KG1 (cell line): ENCODE measurements at regions not wholly inside any gene's neighbourhood (a gene's known extent, or its start where the extent isn't known, plus 50 kb on each side); places are given as distances from the start of the nearest gene placed in this dataset.
"Not testable (repeated sequence)": the region's sequence is repeated elsewhere in the genome, so short reads cannot be mapped to it uniquely, and the experiment has no call there.

Experiments used
- DNase-seq: peaks from one replicate; lab custom pipeline; 2025; lab: John Stamatoyannopoulos, UW

DNA sequence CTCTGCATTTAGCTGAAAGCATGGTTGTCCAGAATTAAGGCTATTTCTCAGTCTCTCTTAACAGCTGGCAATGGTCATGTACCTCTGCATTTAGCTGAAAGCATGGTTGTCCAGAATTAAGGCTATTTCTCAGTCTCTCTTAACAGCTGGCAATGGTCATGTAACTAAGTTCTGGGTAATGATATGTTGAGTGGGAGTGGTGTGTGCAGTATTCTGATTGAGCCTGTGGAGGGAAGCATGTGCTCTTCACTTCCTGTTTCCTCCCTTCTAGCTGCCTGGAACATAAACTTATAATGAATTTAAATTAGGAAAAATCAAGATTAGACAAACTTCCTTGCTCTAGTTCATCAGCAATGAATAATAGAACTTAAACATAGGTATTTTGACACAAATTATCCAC is 168.5 kb downstream of the MBL2 start:
- DNase-seq = not testable (repeated sequence)

DNA sequence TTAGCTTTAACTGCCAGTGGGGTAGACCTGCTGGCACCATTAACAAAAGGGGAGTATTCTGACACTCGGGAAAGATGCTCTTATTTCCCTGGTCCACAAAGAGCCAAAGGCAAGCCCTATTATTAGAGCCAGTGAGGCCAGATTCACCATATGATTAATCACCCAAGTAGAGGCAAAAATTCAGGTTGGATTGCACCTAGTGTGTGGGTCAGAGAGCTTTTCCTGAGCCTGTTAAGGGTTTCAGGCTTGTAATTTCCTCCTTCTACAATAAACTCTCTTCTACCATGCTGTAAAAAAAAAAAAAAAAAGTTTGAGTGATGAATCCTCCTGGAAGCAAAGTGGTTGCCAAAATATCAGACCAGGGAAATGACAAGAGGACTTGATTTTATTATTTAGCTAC is 163.5 kb downstream of the MBL2 start:
- DNase-seq = no peak

GRCh38 chr10:52609626-52610240 is 162.9 kb downstream of the MBL2 start:
- DNase-seq = no peak

GRCh38 chr10:52615331-52615730 is 157.3 kb downstream of the MBL2 start:
- DNase-seq = no peak

GRCh38 chr10:52615756-52616394 is 156.7 kb downstream of the MBL2 start:
- no peak for DNase-seq

DNA sequence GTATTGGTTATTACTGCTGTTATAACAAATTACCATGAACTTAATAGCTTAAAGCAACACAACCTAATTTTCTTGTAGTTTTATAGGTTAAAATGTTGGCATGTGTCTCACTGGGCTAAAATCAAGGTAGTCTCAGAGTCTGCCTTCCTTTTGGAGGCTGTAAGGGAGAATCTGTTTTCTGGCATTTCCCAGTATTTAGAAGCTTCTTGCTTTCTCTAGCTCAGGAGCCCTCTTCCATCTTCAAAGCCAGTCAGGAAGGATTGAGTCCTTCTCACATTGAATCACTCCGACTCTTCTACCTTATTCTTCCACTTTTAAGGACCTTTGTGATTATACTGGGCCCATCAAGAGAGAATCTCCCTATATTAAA is 156.2 kb downstream of the MBL2 start:
- DNase-seq = no peak

GRCh38 chr10:52617346-52617745 is 155.2 kb downstream of the MBL2 start:
- no peak for DNase-seq

DNA sequence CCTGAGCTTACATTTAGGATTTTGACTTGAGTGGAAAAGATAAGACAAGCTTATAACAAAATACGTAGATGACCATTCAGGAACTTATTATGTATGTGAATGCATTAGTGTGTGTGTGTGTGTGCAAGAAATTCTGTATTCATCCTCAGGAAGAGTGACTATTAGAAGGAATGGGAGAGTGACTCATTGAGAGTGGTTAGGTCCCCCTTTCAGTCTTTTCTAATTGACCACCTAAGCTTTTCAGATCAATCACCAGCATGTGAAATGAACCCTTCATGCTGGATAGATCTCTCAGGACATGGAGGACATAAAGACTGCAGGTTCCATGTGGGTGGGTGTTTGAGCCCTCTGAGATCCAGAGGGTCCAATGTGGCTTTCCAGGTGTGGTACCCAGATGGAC is 153.5 kb downstream of the MBL2 start:
- no peak for DNase-seq

DNA sequence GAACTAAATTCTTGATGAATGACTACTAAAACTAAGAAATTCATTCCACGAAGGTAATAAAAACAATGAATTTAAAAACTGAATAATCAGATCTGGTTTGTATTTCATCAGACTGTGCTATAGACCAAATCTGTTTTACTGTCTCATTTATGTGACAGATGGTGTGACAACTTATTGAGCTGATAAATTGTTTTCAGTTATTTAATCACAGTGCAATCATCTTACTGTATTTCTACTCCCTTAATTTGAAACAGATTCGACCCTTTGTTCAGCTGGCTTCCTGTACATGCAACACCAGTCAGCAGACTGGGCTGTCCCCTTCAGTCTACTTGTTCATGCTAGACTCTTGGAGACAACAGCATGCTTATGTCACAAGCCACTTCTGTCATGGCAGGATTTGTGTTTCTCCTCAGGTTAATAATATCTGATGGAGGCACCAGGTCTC is 150.9 kb downstream of the MBL2 start:
- DNase-seq = no peak

- DNase-seq = no peak
Observed at GRCh38 chr10:52623761-52624160, 148.8 kb downstream of the MBL2 start.

- no peak for DNase-seq
Observed at GRCh38 chr10:52627279-52627678, 145.3 kb downstream of the MBL2 start.

DNA sequence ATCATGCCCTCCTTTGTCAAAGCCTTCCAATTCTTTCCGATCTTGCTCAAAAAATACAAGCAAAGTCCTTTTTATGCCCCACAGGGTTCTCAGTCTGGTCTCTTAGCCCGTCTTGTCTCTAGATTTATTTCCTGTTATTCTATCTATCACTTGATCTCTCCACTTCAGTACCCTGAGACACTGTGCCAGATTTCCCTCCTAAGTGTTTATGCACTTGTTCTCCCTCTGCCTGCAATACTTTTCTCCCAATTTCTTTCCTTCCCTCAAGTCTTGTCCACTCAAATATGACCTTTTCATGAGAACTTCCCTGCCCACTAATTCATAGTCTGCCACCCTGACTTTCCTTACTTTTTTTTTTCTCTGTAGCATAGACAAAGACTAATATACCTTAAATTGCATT is 141.4 kb downstream of the MBL2 start:
- DNase-seq = no peak

DNA sequence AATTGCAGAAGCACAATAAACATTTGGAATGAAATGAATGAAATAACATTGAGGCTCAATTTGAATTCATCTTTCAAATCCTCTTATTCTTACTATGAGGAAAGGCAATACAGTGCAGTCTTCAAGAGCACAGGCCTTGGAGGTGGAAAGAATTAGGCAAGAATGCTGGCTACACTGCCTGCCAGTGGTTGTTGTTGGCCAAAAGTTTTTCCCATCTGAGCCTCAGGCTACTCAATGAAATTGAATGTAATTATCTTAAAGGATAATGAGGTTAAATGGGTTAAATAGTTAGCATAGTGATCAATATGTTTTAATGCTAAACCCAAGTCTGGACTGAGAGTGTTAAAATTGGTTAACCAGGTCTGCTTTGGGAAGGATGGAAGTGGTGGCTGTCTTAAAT is 140.9 kb downstream of the MBL2 start:
- no peak for DNase-seq

DNA sequence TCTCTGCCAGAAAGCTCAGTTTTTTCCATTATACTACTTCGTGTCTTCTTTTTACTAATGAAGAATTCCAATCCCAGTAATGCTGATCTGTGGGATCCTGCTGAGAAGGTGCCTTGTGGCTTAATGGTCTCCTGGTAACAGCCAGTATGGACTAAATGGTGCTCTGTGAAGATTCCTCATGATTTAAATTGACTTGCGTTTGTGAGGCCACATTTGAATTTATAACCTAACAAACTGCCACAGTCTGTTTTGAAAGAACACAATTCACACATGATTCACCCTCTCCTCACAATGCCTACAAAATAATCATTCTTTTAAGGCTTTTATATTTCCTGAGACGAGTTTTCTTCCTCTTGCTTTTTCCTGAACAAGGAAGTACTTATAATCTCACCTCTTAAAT is 140.0 kb downstream of the MBL2 start:
- no peak for DNase-seq

DNA sequence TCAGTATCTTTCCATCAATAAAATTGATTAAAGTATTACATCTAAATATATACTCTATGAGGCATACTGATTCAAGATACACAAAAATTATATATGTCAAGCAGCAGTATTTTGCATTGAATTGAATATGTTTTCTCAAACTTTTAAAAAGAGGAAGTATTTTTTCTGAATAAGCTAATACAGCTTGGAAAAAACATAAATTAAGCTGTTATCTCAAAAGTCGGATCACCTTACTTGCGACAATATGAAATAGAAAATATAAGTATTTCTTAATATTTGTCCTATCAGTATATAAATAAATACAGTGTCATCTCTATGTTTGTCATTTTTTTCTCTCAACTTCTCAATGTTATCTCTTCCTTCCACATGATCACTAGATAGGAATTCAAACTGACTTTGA is 139.3 kb downstream of the MBL2 start:
- no peak for DNase-seq

- DNase-seq = no peak
Observed at GRCh38 chr10:52635651-52636050, 136.9 kb downstream of the MBL2 start.

DNA sequence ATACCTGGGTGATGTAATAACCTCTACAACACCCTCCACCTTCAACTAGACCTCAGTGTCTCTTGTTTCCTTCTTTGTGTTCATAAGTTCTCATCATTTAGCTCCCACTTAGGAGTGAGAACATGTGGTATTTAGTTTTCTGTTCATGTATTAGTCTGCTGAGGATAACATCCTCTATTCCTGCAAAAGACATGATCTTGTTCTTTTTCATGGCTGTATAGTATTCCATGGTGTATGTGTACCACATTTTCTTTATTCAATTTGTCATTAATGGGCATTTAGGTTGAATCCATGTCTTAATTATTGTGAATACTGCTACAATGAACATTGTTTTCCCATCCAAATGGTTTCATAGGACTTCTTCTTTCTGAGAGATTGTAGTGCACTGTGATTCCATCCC is 135.7 kb downstream of the MBL2 start:
- no peak for DNase-seq

- no peak for DNase-seq
Observed at GRCh38 chr10:52637592-52637991, 135.0 kb downstream of the MBL2 start.

DNA sequence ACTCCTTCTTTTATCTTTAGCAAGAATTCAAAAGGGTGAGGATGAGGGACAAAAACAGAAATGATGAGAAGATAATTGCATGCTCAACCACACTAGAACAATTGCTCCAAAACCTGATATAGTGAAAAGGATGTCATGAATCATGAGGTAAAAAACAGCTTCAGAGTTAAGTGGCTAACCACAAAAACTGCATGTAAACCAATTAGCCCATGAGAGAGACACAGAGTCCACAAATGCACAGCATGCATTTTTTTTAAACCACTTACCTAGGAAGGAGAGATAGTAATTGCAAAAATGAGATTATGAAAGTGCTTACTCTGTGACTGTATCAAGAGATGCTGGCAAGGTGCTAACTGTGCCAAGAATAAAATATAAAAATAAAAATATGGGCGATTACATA is 132.9 kb downstream of the MBL2 start:
- no peak for DNase-seq

- DNase-seq = no peak
Observed at GRCh38 chr10:52642208-52642607, 130.4 kb downstream of the MBL2 start.

DNA sequence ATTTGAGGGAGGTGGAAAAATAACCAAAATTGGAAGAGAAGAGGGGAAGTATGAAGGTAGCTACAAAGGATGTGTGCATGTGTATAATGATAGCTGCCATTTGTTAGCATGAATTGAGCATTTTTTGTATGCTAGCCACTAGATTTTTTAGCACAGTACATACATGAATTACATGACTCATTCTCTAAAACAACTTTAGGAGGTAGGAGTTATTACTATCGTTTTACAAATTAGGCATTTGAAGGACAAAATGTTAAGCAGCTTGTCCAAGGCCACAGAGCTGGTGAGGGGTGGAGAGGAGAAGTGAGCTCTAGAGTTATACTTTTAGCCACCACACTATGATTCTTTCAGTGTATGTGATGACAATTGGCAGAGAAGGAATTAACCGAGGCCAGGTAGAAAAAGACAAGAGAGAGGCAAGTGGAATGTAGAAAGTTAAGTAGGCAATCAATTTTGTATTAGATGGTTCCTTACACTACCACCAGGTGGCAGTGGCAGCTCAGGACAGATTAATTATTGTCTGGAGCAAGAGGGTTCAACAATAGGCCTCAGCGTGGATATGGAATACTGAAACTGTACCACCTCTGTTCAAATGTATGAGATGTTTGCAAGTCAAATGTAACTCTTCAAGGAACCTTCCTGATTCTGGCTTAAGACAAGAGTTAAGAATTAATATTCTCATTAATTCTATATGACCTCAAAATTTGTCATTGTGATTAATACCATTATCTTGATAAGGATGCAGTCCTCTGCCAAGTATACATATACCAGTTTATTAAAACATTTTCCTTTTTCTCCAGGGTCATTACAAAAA is 128.0 kb downstream of the MBL2 start:
- DNase-seq = peak; percentile 38

DNA sequence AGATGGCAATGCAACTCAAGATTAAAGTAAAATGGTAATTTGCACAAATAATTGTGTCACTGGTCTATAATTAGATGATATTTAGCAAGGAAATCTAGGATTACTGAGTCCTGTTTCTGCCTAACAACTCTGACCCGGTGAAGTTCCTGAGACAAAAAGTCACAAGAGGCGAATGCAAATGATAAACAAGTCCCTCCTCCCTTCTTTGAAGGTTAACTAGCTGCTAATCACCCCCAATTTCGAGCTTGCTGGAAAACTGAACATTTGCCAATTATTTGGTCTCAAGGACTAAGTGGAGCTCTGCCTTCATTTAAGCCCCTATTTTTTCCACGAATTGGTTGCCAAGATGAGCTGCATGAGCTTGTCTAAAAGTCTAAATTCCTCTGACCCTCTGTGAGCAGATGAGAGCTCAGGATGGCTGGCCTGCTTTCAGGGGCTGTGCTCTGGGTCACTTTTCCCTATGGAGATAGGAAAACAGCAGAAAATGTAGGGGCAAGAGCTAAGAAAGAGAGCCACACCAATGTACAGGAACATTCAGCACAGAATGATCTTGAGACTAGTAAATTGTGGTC is 127.3 kb downstream of the MBL2 start:
- no peak for DNase-seq

DNA sequence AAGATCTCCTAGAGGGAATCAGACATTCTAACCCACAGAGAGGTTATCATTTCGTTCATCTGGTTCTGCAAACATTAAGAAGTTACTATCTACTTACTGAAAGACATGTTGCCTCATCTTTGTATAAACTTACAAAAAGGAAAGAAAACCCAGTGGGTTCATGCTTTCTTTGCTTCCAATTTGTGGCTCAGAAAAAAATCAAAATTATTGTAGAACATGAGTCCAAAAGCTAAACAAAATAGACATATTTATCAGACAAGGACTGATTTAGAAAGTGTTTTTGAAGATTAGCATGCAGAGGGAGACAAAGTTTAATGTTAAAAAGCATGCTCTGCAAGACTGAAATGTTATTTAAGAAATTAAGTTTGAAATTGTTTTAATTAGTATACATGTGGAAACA is 123.1 kb downstream of the MBL2 start:
- DNase-seq = no peak
